Brain microvascular endothelial cell (primary cell): ENCODE measurements at regions not wholly inside any gene's neighbourhood (a gene's known extent, or its start where the extent isn't known, plus 50 kb on each side); places are given as distances from the start of the nearest gene placed in this dataset.

Experiments
- DNase-seq: peaks from one replicate; pipeline ENCODE4 v3.0.0-alpha.2; 2020
- H3K27ac ChIP-seq: fragments of 250-450 bp; sonication (Bioruptor Pico); 2 replicates; pipeline ENCODE4 v1.5.1; 2020; ENCODE audit warnings: mild to moderate bottlenecking, moderate library complexity
- H3K27me3 ChIP-seq: fragments of 250-450 bp; sonication (Bioruptor Pico); replicated peaks from 2 replicates; pipeline ENCODE4 v1.5.1; 2020; ENCODE audit warnings: mild to moderate bottlenecking
- H3K36me3 ChIP-seq: fragments of 250-450 bp; sonication (Bioruptor Pico); replicated peaks from 2 replicates; pipeline ENCODE4 v1.5.1; 2020; ENCODE audit warnings: mild to moderate bottlenecking
- H3K4me3 ChIP-seq: 2 replicates; pipeline ENCODE4 v1.5.1; 2011; ENCODE audit warnings: low read depth, mild to moderate bottlenecking, control low read depth, low read length, moderate library complexity
- in situ Hi-C: cut with HindIII; loops from 2 replicates; pipeline ENCODE4 v1.10.0; 2017; ENCODE audit warnings: low sequenced_read_pairs, low pct_ligation_motif_present
- TF ChIP-seq, protein P1 (sequence below): IDR thresholded peaks from 2 replicates; pipeline ENCODE4 v1.5.1; 2011; ENCODE audit warnings: low read depth, mild to moderate bottlenecking, moderate library complexity, low read length, control low read depth, inconsistent platforms; ENCODE audit errors: missing control alignments

- in situ Hi-C loops = no loop called here
- DNase-seq = no peak
- no peaks in the 10 kb centered on the region for H3K27me3 ChIP-seq
- TF ChIP-seq, protein P1, sequence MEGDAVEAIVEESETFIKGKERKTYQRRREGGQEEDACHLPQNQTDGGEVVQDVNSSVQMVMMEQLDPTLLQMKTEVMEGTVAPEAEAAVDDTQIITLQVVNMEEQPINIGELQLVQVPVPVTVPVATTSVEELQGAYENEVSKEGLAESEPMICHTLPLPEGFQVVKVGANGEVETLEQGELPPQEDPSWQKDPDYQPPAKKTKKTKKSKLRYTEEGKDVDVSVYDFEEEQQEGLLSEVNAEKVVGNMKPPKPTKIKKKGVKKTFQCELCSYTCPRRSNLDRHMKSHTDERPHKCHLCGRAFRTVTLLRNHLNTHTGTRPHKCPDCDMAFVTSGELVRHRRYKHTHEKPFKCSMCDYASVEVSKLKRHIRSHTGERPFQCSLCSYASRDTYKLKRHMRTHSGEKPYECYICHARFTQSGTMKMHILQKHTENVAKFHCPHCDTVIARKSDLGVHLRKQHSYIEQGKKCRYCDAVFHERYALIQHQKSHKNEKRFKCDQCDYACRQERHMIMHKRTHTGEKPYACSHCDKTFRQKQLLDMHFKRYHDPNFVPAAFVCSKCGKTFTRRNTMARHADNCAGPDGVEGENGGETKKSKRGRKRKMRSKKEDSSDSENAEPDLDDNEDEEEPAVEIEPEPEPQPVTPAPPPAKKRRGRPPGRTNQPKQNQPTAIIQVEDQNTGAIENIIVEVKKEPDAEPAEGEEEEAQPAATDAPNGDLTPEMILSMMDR = no peak
- no peak overlapping the region for H3K27ac ChIP-seq
- no peaks in the 10 kb centered on the region for H3K36me3 ChIP-seq
- H3K4me3 ChIP-seq = no peak overlapping the region
Observed at GRCh38 chr11:23111527-23111926, 251.3 kb upstream of the CCDC179 start.

GRCh38 chr11:23112390-23112789 is 252.1 kb upstream of the CCDC179 start:
- H3K4me3 ChIP-seq = no peak overlapping the region
- no peaks in the 10 kb centered on the region for H3K36me3 ChIP-seq
- in situ Hi-C loops = no loop called here
- TF ChIP-seq, protein P1 = no peak
- DNase-seq = no peak
- H3K27me3 ChIP-seq = no peaks in the 10 kb centered on the region
- no peak overlapping the region for H3K27ac ChIP-seq

GRCh38 chr11:23112987-23113886 is 253.0 kb upstream of the CCDC179 start:
- peak; percentile 42 for DNase-seq
- H3K4me3 ChIP-seq = no peak overlapping the region
- no peaks in the 10 kb centered on the region for H3K36me3 ChIP-seq
- H3K27me3 ChIP-seq = no peaks in the 10 kb centered on the region
- TF ChIP-seq, protein P1 = peak; percentile 75
- in situ Hi-C loops = no loop called here
- no peak overlapping the region for H3K27ac ChIP-seq

GRCh38 chr11:23113887-23114216 is 253.6 kb upstream of the CCDC179 start:
- TF ChIP-seq, protein P1 = no peak
- in situ Hi-C loops = no loop called here
- H3K27me3 ChIP-seq = no peaks in the 10 kb centered on the region
- H3K27ac ChIP-seq = no peak overlapping the region
- no peak for DNase-seq
- no peak overlapping the region for H3K4me3 ChIP-seq
- no peaks in the 10 kb centered on the region for H3K36me3 ChIP-seq

- in situ Hi-C loops = no loop called here
- peak; percentile 55 for DNase-seq
- TF ChIP-seq, protein P1 = no peak
- no peaks in the 10 kb centered on the region for H3K27me3 ChIP-seq
- H3K4me3 ChIP-seq = no peak overlapping the region
- peak overlapping the region; percentile 21 for H3K27ac ChIP-seq
- no peaks in the 10 kb centered on the region for H3K36me3 ChIP-seq
Observed at GRCh38 chr11:23123753-23124152, 263.5 kb upstream of the CCDC179 start.
